Loucy (cell line): ENCODE measurements at regions not wholly inside any gene's neighbourhood (a gene's known extent, or its start where the extent isn't known, plus 50 kb on each side); places are given as distances from the start of the nearest gene placed in this dataset.
"Not testable (repeated sequence)": the region's sequence is repeated elsewhere in the genome, so short reads cannot be mapped to it uniquely, and the experiment has no call there.

ENCODE experiments used
- H2AFZ ChIP-seq: fragments of 200-600 bp; sonication (generic); 2 replicates; pipeline ENCODE4 v1.6.0; 2016; ENCODE audit warnings: antibody characterized with exemption, mild to moderate bottlenecking, low read length, moderate library complexity
- H3F3A ChIP-seq: fragments of 200-600 bp; 2 replicates; pipeline ENCODE4 v1.6.0; 2016; ENCODE audit warnings: antibody characterized with exemption, low read depth, mild to moderate bottlenecking
- H3K27me3 ChIP-seq: fragments of 200-600 bp; sonication (generic); 2 replicates; pipeline ENCODE4 v1.6.1; 2014; ENCODE audit warnings: low read length, mild to moderate bottlenecking; ENCODE audit not compliant: insufficient read depth, poor library complexity, severe bottlenecking
- H3K36me3 ChIP-seq: fragments of 200-600 bp; sonication (generic); 2 replicates; pipeline ENCODE4 v1.6.1; 2016; ENCODE audit warnings: low read length; ENCODE audit not compliant: insufficient read depth
- H3K4me1 ChIP-seq: fragments of 200-600 bp; sonication (generic); 2 replicates; pipeline ENCODE4 v1.5.1; 2014; ENCODE audit warnings: low read length, mild to moderate bottlenecking; ENCODE audit not compliant: insufficient read depth, poor library complexity, severe bottlenecking
- H3K4me2 ChIP-seq: fragments of 200-600 bp; sonication (generic); 2 replicates; pipeline ENCODE4 v1.6.0; 2014; ENCODE audit warnings: antibody characterized with exemption, low read length, low read depth, mild to moderate bottlenecking; ENCODE audit not compliant: poor library complexity, severe bottlenecking
- H3K4me3 ChIP-seq: fragments of 200-600 bp; sonication (generic); 2 replicates; pipeline ENCODE4 v1.5.1; 2014; ENCODE audit warnings: low read length, mild to moderate bottlenecking, mixed read lengths; ENCODE audit not compliant: poor library complexity, severe bottlenecking
- H3K79me2 ChIP-seq: fragments of 200-600 bp; sonication (generic); 2 replicates; pipeline ENCODE4 v1.6.1; 2014; ENCODE audit warnings: low read length; ENCODE audit not compliant: insufficient read depth
- H3K9ac ChIP-seq: fragments of 200-600 bp; sonication (generic); 2 replicates; pipeline ENCODE4 v1.6.0; 2014; ENCODE audit warnings: mild to moderate bottlenecking, low read depth, low read length, moderate library complexity; ENCODE audit not compliant: poor library complexity, severe bottlenecking
- H3K9me2 ChIP-seq: fragments of 200-600 bp; sonication (generic); replicated peaks from 2 replicates; pipeline ENCODE4 v1.6.1; 2016; ENCODE audit warnings: low read depth, low read length, mixed read lengths
- H3K9me3 ChIP-seq: fragments of 200-600 bp; sonication (generic); 2 replicates; pipeline ENCODE4 v1.6.1; 2014; ENCODE audit warnings: mild to moderate bottlenecking, antibody characterized with exemption, low read length, low read depth; ENCODE audit not compliant: insufficient read depth
- H4K20me1 ChIP-seq: fragments of 200-600 bp; sonication (generic); 2 replicates; pipeline ENCODE4 v1.6.0; 2014; ENCODE audit warnings: antibody characterized with exemption, low read length, mild to moderate bottlenecking; ENCODE audit not compliant: insufficient read depth, poor library complexity, severe bottlenecking
- EZH2phosphoT487 ChIP-seq: fragments of 200-600 bp; IDR thresholded peaks from 2 replicates; pipeline ENCODE4 v1.6.1; 2018; ENCODE audit warnings: antibody characterized with exemption, mild to moderate bottlenecking, moderate library complexity, borderline replicate concordance
- TF ChIP-seq, protein P1 (sequence below): fragments of 200-600 bp; sonication (generic); conservative IDR thresholded peaks from 2 replicates; pipeline ENCODE4 v1.5.1; 2014; ENCODE audit warnings: mild to moderate bottlenecking, antibody characterized with exemption, low read length

DNA sequence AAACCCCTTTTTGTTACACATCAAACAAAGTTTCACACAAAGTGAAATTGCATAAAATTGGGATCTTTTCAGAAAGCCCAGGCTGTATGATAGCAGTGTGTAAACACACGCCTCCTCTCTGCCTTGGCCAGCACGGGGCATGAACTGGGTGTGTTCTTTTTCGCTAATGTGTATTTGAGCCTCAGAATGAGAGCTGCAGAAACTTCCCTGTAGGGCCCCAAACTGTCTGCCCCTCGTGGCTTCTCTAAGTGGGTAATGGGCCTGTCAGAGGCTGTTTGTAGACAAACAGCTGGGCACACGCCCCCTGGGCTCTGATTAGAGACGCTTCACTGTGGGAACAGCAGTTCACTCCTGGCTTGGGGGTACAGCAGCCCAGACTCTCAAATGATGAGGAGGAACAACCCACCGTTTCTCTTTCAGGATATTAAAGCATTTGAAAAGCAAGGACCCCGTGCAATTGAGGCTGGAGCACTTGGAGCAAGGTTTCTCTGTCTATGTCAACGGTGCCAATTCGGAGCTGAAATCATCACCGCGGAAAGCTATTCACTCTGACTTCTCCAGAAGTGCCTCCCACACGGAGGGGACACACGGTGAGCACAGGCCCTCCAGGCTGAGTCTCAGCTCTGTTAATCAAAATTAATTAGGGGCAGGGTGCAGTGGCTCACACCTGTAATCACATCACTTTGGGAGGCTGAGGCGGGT, 78.4 kb downstream of the KATNIP start:
- Histone ChIP-seq H3F3A (no peaks in the 10 kb centered on the region), H4K20me1 (no peaks in the 10 kb centered on the region), H3K79me2 (no peaks in the 10 kb centered on the region), H2AFZ (no peak overlapping the region), H3K27me3 (no peaks in the 10 kb centered on the region), H3K36me3 (peaks cover 4% of the 10 kb centered on the region; the same call in 1 of the 2 replicates), H3K4me3 (no peak overlapping the region), H3K9me3 (no peaks in the 10 kb centered on the region), H3K9me2 (no peaks in the 10 kb centered on the region), H3K4me1 (no peaks in the 10 kb centered on the region), H3K9ac (no peak overlapping the region), H3K4me2 (no peak overlapping the region)
- TF ChIP-seq, protein P1, sequence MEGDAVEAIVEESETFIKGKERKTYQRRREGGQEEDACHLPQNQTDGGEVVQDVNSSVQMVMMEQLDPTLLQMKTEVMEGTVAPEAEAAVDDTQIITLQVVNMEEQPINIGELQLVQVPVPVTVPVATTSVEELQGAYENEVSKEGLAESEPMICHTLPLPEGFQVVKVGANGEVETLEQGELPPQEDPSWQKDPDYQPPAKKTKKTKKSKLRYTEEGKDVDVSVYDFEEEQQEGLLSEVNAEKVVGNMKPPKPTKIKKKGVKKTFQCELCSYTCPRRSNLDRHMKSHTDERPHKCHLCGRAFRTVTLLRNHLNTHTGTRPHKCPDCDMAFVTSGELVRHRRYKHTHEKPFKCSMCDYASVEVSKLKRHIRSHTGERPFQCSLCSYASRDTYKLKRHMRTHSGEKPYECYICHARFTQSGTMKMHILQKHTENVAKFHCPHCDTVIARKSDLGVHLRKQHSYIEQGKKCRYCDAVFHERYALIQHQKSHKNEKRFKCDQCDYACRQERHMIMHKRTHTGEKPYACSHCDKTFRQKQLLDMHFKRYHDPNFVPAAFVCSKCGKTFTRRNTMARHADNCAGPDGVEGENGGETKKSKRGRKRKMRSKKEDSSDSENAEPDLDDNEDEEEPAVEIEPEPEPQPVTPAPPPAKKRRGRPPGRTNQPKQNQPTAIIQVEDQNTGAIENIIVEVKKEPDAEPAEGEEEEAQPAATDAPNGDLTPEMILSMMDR: no peak
- TF ChIP-seq EZH2phosphoT487: no peak

DNA sequence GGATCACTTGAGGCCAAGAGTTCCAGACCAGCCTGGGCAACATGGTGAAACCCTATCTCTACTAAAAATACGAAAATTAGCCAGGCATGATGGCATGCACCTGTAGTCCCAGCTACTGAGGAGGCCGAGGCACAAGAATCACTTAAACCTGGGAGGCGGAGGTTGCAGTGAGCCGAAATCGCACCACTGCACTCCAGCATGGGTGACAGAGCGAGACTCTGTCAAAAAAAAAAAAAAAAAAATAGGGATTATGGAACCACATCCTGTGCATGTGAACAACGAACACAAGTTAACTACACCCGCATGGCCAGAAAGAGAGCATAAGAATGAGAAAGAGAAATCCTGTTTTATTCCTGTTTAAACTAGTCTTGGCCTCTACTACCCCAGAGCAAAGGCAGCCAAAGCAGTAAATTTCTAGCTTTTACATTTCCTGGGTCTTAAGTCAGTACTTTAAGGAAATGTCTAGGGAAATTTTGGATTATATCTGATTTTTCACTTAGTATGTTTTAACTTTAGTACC, 79.1 kb downstream of the KATNIP start:
- not testable (repeated sequence) for H3F3A ChIP-seq, H3K9me3 ChIP-seq, H3K9ac ChIP-seq, H4K20me1 ChIP-seq, H3K4me1 ChIP-seq, H3K9me2 ChIP-seq, H3K36me3 ChIP-seq, H3K79me2 ChIP-seq, H2AFZ ChIP-seq, H3K27me3 ChIP-seq, H3K4me2 ChIP-seq, H3K4me3 ChIP-seq

DNA sequence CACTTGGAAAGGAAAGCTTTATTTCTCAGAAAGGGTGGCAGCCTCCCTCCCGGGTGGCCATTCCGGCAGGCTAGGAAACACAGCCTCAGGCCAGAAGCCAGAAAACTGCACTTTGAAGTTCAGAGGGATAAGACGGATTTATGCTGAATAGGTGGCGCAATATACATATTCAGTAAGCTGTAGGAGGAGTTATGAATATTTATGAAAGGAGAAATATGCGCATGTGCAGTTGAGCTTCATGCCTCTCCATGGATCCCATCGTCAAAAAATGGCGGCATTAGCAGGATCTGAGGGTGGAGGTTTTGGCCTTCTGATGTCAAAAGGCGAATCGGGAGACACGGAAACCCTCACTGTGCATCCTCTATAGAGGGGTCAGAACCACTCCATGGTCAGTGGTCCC, 82.3 kb downstream of the KATNIP start:
- Histone ChIP-seq H2AFZ (no peak overlapping the region), H3F3A (no peaks in the 10 kb centered on the region), H3K4me2 (no peak overlapping the region), H4K20me1 (no peaks in the 10 kb centered on the region), H3K36me3 (peaks cover 4% of the 10 kb centered on the region; the same call in 1 of the 2 replicates), H3K79me2 (no peaks in the 10 kb centered on the region), H3K27me3 (no peaks in the 10 kb centered on the region), H3K9ac (no peak overlapping the region), H3K4me3 (no peak overlapping the region), H3K9me3 (no peaks in the 10 kb centered on the region), H3K9me2 (no peaks in the 10 kb centered on the region), H3K4me1 (no peaks in the 10 kb centered on the region)
- TF ChIP-seq, protein P1: no peak
- no peak for TF ChIP-seq EZH2phosphoT487

DNA sequence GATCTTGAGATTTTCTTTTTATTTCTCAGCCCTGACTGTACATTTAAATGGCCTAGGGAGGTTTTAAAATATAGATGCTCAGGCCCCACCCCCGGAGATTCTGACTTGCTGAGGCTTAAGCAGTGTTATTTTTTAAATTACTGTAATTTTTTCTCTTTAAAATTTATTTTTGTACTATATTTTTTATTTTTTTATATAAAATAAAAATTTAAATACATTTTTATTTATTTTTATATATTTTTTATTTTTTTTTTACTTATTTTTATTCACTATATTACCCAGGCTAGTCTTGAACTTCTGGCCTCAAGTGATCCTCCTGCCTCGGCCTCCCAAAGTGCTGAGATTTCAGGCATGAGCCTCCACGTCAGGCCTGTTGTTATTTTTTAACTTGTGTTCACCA, 83.3 kb downstream of the KATNIP start:
- H3K4me2 ChIP-seq: no peak overlapping the region
- no peak overlapping the region for H3K4me3 ChIP-seq
- H3K36me3 ChIP-seq: peaks cover 4% of the 10 kb centered on the region; the same call in 1 of the 2 replicates
- TF ChIP-seq, protein P1: no peak
- TF ChIP-seq EZH2phosphoT487: no peak
- no peaks in the 10 kb centered on the region for H3K9me2 ChIP-seq
- H3F3A ChIP-seq: no peaks in the 10 kb centered on the region
- H3K4me1 ChIP-seq: no peaks in the 10 kb centered on the region
- no peak overlapping the region for H3K9ac ChIP-seq
- no peaks in the 10 kb centered on the region for H3K79me2 ChIP-seq
- H4K20me1 ChIP-seq: no peaks in the 10 kb centered on the region
- H3K9me3 ChIP-seq: no peaks in the 10 kb centered on the region
- H3K27me3 ChIP-seq: no peaks in the 10 kb centered on the region
- H2AFZ ChIP-seq: no peak overlapping the region
